GF-D8 (cell line): ENCODE measurements at regions not wholly inside any gene's neighbourhood (a gene's known extent, or its start where the extent isn't known, plus 50 kb on each side); places are given as distances from the start of the nearest gene placed in this dataset.

Experiments
- DNase-seq: peaks from one replicate; lab custom pipeline; 2025; lab: John Stamatoyannopoulos, UW

- DNase-seq: no peak
Observed at GRCh38 chr12:94712815-94713515, 62.6 kb upstream of the TMCC3 start.

DNA sequence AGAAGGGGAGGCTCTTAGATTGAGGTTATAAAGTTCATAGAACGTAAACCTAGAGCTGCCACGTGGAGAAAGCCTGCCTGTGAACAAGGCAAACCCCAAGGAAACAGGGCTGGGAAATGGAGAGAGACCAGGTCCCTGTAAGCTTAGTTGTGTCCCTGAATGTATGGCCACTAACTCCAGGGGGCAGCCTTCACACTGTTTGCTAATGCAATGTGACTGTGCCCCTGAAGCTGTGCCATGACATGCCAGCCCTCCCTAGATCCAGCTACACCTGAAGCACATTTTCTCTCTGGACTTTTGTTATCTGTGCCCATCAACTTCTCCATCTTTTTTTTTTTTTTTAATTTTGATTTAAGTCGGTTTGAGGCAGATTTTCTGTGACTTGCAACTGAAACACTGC, 60.6 kb upstream of the TMCC3 start:
- DNase-seq: no peak

GRCh38 chr12:94707892-94708291, 57.5 kb upstream of the TMCC3 start:
- DNase-seq: no peak

DNA sequence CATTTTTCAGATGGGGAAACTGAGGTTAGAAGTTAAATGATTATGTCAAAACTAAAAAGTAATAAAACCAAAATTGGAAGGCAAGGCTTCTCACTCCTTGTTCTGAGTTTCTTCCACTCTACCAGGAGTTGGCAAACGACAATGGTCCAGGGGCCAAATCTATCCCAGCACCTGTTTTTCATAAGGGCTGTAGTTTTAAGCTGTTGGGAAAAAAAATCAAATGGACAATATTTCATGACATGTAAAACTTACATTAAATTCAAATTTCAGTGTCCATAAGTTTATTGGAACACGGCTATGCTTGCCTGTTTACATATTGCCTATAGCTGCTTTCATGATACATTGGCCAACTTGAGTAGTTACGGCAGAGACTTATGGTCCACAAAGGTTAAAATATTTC, 56.7 kb upstream of the TMCC3 start:
- DNase-seq: no peak

GRCh38 chr12:94706250-94706661, 55.9 kb upstream of the TMCC3 start:
- DNase-seq: no peak

- no peak for DNase-seq
Observed at GRCh38 chr12:94705676-94706075, 55.3 kb upstream of the TMCC3 start.

DNA sequence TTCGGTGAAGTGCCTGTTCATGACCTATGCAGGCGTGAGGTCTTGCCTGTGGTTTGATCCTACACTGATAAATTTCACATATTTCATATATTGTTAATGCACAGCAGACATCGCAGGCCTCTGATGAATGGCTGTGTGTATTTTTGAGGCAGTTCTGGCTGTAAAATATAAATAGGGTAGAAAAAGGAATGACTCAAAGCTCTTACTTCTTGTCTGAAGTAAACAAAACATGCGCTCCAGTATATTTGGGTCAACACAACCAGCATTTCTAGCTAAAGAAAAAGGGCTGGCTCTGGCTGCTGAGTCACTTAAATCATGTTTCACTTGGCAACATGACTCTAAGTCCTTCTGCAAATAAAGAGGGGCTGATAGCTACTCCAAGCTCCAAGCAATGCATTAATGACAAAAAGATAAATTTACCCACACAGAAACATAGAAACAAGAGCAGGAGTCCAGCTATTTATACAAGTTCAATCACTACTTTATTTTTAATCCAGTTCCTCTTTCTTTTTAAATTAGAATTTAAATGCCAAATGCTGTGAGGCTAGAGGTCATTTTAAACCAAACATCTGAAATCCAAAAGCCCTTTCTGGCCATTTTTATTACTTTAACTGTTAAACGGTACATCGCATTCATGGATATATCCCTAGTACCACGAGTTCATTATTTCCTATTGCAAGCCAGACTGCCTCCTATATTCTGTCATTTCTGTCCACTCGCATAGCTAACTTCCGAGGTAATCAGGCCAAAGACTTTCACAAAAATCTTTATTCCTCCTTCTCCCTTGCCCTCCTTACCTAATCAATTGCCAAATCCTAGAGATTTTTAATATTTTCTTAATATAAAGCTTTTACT, 54.3 kb upstream of the TMCC3 start:
- no peak for DNase-seq

DNA sequence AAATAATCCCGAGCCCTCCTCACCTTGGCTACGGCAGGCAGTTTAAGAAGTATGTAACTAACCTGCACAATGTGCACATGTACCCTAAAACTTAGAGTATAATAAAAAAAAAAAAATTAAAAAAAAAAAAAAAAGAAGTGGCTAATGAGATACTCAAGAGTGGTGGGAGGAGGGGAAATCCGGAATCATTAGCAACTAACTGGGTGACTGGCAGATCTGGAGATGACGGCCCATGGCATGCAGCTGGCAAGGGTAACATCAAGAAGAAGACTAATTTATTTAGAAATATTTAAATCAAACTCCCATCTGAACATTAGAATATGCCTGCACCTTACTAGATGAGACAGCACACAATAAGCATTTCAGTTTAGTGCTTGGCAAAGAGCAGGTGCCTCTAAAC, 52.3 kb upstream of the TMCC3 start:
- DNase-seq: no peak

GRCh38 chr12:94701711-94702110, 51.4 kb upstream of the TMCC3 start:
- no peak for DNase-seq

- DNase-seq: no peak
Observed at GRCh38 chr12:94700662-94701061, 50.3 kb upstream of the TMCC3 start.
